Activated naive CD4-positive, alpha-beta T cell treated with anti-CD3 and anti-CD28 coated beads, Interleukin-2, amount 10 ng/mL, durations not matched to agents 7 days and 5 days (primary cell): ENCODE measurements at regions not wholly inside any gene's neighbourhood (a gene's known extent, or its start where the extent isn't known, plus 50 kb on each side); places are given as distances from the start of the nearest gene placed in this dataset.

Experiments used
- CTCF ChIA-PET: fragments of 350-600 bp; sonication (Branson Sonifier 250); formaldehyde crosslinking; loops from one replicate; lab custom pipeline; 2021; ENCODE audit warnings: antibody characterized with exemption; lab: Charles Lee
- DNase-seq: peaks from one replicate; pipeline ENCODE4 v3.0.0-alpha.2; 2020
- H3K27ac Mint-ChIP-seq: one replicate; pipeline ENCODE4 v1.8.0; 2021; ENCODE audit warnings: mild to moderate bottlenecking, moderate library complexity, mixed read lengths
- H3K27me3 Mint-ChIP-seq: one replicate; pipeline ENCODE4 v1.8.0; 2021; ENCODE audit warnings: mild to moderate bottlenecking, mixed read lengths
- H3K36me3 Mint-ChIP-seq: one replicate; pipeline ENCODE4 v1.8.0; 2021; ENCODE audit warnings: mixed read lengths
- H3K4me1 Mint-ChIP-seq: one replicate; pipeline ENCODE4 v1.8.0; 2021; ENCODE audit warnings: mixed read lengths
- H3K4me3 Mint-ChIP-seq: one replicate; pipeline ENCODE4 v1.8.0; 2021; ENCODE audit warnings: mild to moderate bottlenecking, moderate library complexity, mixed read lengths
- H3K9me3 Mint-ChIP-seq: one replicate; pipeline ENCODE4 v1.8.0; 2021; ENCODE audit warnings: mixed read lengths

GRCh38 chr21:31493350-31493880 is 149.4 kb upstream of the TIAM1 start:
- Mint-ChIP-seq H3K27me3 (peaks cover 17% of the 10 kb centered on the region), H3K27ac (no peak overlapping the region), H3K4me1 (peaks cover 8% of the 10 kb centered on the region), H3K4me3 (no peak overlapping the region), H3K9me3 (no peaks in the 10 kb centered on the region), H3K36me3 (peaks cover 6% of the 10 kb centered on the region)
- CTCF ChIA-PET, result interaction anchor here (0.5 kb wide), 1 partner anchor 293 kb away, joined by 3 read pairs; no protein-coding TSS in a partner anchor
- DNase-seq, result no peak

DNA sequence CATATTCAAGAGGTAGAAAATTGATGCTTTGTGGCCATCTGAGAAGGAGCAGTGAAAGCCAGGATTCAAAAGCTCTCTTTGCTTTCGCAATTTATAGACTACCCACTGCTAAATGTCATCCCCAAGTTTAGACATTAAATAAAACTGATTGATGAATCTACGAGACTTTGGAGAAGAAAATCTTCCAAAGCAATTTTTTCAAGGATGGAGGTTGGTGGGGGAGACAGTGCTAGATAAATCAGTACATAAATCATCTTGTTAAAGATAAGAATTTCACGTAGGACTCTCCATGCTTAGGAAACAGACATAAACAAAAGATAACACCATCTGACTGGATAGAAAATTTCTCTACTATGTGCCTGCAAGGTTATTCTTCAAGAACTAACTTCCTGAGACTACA is 147.6 kb upstream of the TIAM1 start:
- H3K4me1 Mint-ChIP-seq, result peaks cover 8% of the 10 kb centered on the region
- no peak overlapping the region for H3K27ac Mint-ChIP-seq
- H3K9me3 Mint-ChIP-seq, result no peaks in the 10 kb centered on the region
- DNase-seq, result no peak
- H3K36me3 Mint-ChIP-seq, result peaks cover 6% of the 10 kb centered on the region
- no peak overlapping the region for H3K4me3 Mint-ChIP-seq
- H3K27me3 Mint-ChIP-seq, result peaks cover 8% of the 10 kb centered on the region
- CTCF ChIA-PET, result no interaction called here

DNA sequence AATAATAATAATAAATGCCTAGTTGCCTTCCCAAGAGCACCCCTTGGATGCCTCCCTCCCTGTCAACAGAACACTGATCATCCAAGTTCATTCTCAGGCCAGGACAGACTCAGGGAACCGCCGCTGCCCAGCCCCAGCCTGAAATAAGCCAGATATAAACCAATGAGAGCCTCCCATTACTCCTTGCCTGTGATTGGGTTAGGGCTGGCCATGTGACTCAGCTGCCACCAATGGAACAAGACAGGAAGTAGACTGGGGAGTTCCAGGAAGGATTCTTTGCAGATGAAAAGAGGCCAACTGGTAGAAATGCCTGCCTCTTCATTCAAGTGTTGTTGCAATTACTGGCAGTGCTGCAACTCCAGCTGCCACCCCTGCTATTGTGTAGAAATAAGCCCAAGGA is 146.4 kb upstream of the TIAM1 start:
- DNase-seq, result no peak
- H3K9me3 Mint-ChIP-seq, result peaks cover 10% of the 10 kb centered on the region
- H3K27ac Mint-ChIP-seq, result no peak overlapping the region
- H3K4me3 Mint-ChIP-seq, result no peak overlapping the region
- CTCF ChIA-PET, result no interaction called here
- peaks cover 6% of the 10 kb centered on the region for H3K27me3 Mint-ChIP-seq
- peaks cover 8% of the 10 kb centered on the region for H3K36me3 Mint-ChIP-seq
- H3K4me1 Mint-ChIP-seq, result peaks cover 8% of the 10 kb centered on the region

- DNase-seq, result no peak
- CTCF ChIA-PET, result no interaction called here
- Mint-ChIP-seq H3K9me3 (peaks cover 18% of the 10 kb centered on the region), H3K4me3 (no peak overlapping the region), H3K4me1 (peaks cover 8% of the 10 kb centered on the region), H3K27ac (no peak overlapping the region), H3K27me3 (peaks cover 6% of the 10 kb centered on the region), H3K36me3 (peaks cover 11% of the 10 kb centered on the region)
These were observed 145.7 kb upstream of the TIAM1 start for GRCh38 chr21:31489726-31490125.

GRCh38 chr21:31489014-31489413 is 145.0 kb upstream of the TIAM1 start:
- H3K4me3 Mint-ChIP-seq, result no peak overlapping the region
- H3K27me3 Mint-ChIP-seq, result peaks cover 3% of the 10 kb centered on the region
- CTCF ChIA-PET, result no interaction called here
- peaks cover 25% of the 10 kb centered on the region for H3K9me3 Mint-ChIP-seq
- peaks cover 13% of the 10 kb centered on the region for H3K36me3 Mint-ChIP-seq
- DNase-seq, result no peak
- H3K27ac Mint-ChIP-seq, result no peak overlapping the region
- peaks cover 8% of the 10 kb centered on the region for H3K4me1 Mint-ChIP-seq

- no peak for DNase-seq
- H3K36me3 Mint-ChIP-seq, result peaks cover 19% of the 10 kb centered on the region
These were observed 140.2 kb upstream of the TIAM1 start for GRCh38 chr21:31484219-31484618.

GRCh38 chr21:31483146-31483545 is 139.1 kb upstream of the TIAM1 start:
- Mint-ChIP-seq H3K27me3 (peaks cover 4% of the 10 kb centered on the region), H3K4me3 (no peak overlapping the region), H3K4me1 (no peaks in the 10 kb centered on the region), H3K9me3 (peaks cover 57% of the 10 kb centered on the region), H3K36me3 (peaks cover 21% of the 10 kb centered on the region), H3K27ac (no peak overlapping the region)
- DNase-seq, result no peak
- CTCF ChIA-PET, result no interaction called here

More at GRCh38 chr21:31484219-31484618, 140.2 kb upstream of the TIAM1 start:
- Mint-ChIP-seq H3K27ac (no peak overlapping the region), H3K27me3 (peaks cover 2% of the 10 kb centered on the region), H3K9me3 (peaks cover 56% of the 10 kb centered on the region), H3K4me3 (no peak overlapping the region), H3K4me1 (no peaks in the 10 kb centered on the region)
- CTCF ChIA-PET, result no interaction called here

DNA sequence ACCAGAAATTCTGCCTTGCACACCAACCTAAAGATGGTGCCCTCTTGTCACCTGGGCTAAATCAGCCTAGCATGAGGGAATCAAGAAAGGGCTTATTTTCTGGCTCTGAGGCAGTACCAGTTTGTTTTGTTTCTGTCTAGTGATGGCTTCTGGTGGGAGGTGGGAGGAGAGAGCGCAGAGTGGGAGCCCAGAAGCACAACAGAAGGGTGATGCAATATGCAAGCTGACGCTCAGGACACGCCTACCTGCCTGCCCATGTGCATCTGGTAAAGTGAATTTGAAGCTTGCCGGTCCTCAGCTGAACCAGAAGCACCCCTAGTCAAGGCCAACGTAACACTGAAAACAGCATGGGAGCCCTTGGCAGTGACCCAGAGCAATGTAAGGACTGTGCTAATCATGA is 138.4 kb upstream of the TIAM1 start:
- H3K9me3 Mint-ChIP-seq, result peaks cover 57% of the 10 kb centered on the region
- H3K27ac Mint-ChIP-seq, result no peak overlapping the region
- no peak overlapping the region for H3K4me3 Mint-ChIP-seq
- peaks cover 21% of the 10 kb centered on the region for H3K36me3 Mint-ChIP-seq
- no peaks in the 10 kb centered on the region for H3K4me1 Mint-ChIP-seq
- no peak for DNase-seq
- CTCF ChIA-PET, result no interaction called here
- H3K27me3 Mint-ChIP-seq, result peaks cover 8% of the 10 kb centered on the region

- CTCF ChIA-PET, result interaction anchor here (0.6 kb wide), 1 partner anchor 71 kb away, joined by 3 read pairs; no protein-coding TSS in a partner anchor
- peaks cover 19% of the 10 kb centered on the region for H3K36me3 Mint-ChIP-seq
- H3K9me3 Mint-ChIP-seq, result peaks cover 44% of the 10 kb centered on the region
- H3K27ac Mint-ChIP-seq, result no peak overlapping the region
- H3K4me1 Mint-ChIP-seq, result no peaks in the 10 kb centered on the region
- no peak for DNase-seq
- peaks cover 9% of the 10 kb centered on the region for H3K27me3 Mint-ChIP-seq
- no peak overlapping the region for H3K4me3 Mint-ChIP-seq
These were observed 136.2 kb upstream of the TIAM1 start for GRCh38 chr21:31480228-31480627.

DNA sequence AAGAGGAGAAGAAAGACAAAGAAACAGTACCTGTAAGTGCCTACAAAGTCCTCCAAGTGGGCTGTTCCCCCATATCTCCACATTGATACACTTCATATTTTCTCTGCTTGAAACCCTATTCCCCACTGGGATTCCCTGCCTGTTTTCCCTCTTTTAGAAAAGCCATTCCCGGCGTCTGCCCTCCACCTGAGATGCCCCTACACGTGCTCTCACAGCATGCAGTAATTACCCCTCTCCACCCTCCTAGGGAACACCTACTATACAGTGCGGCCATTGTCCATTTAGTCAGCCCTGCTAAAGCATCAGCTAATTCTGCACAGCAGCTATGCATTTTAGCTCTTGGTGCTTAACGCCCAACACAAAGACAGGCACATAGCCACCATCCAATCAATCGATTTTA is 135.7 kb upstream of the TIAM1 start:
- CTCF ChIA-PET, result no interaction called here
- Mint-ChIP-seq H3K9me3 (peaks cover 39% of the 10 kb centered on the region), H3K27ac (no peak overlapping the region), H3K36me3 (peaks cover 16% of the 10 kb centered on the region), H3K4me3 (no peak overlapping the region), H3K27me3 (peaks cover 9% of the 10 kb centered on the region), H3K4me1 (peaks cover 3% of the 10 kb centered on the region)
- no peak for DNase-seq

GRCh38 chr21:31479222-31479621 is 135.2 kb upstream of the TIAM1 start:
- peaks cover 15% of the 10 kb centered on the region for H3K36me3 Mint-ChIP-seq
- H3K4me3 Mint-ChIP-seq, result no peak overlapping the region
- H3K27me3 Mint-ChIP-seq, result peaks cover 9% of the 10 kb centered on the region
- H3K27ac Mint-ChIP-seq, result no peak overlapping the region
- CTCF ChIA-PET, result no interaction called here
- DNase-seq, result no peak
- peaks cover 3% of the 10 kb centered on the region for H3K4me1 Mint-ChIP-seq
- peaks cover 34% of the 10 kb centered on the region for H3K9me3 Mint-ChIP-seq

GRCh38 chr21:31476263-31477022 is 132.4 kb upstream of the TIAM1 start:
- CTCF ChIA-PET, result no interaction called here

DNA sequence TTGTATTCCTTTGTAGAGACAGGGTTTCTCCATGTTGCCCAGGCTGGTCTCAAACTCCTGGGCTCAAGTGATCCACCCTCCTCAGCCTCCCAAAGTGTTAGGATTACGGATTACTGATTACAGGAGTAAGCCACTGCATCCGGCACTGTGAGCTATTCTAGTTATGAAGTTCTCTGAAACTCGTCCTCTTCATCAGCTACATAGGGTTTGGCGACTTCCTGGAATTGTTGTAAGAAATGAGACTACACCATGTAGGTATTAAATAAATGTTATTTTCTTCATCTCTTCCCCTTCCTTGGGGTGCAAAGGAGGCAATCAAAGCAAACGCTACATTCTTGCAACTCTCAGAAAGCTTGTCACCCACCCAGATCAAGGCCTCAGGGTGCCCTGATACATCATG is 131.2 kb upstream of the TIAM1 start:
- no peak overlapping the region for H3K4me3 Mint-ChIP-seq
- peaks cover 4% of the 10 kb centered on the region for H3K36me3 Mint-ChIP-seq
- peaks cover 3% of the 10 kb centered on the region for H3K4me1 Mint-ChIP-seq
- H3K27me3 Mint-ChIP-seq, result peaks cover 9% of the 10 kb centered on the region
- CTCF ChIA-PET, result no interaction called here
- peaks cover 8% of the 10 kb centered on the region for H3K9me3 Mint-ChIP-seq
- no peak for DNase-seq
- no peak overlapping the region for H3K27ac Mint-ChIP-seq

More at GRCh38 chr21:31476263-31477022, 132.4 kb upstream of the TIAM1 start:
- peaks cover 17% of the 10 kb centered on the region for H3K9me3 Mint-ChIP-seq
- peaks cover 3% of the 10 kb centered on the region for H3K4me1 Mint-ChIP-seq
- peaks cover 9% of the 10 kb centered on the region for H3K36me3 Mint-ChIP-seq
- H3K27me3 Mint-ChIP-seq, result peaks cover 9% of the 10 kb centered on the region
- DNase-seq, result no peak
- no peak overlapping the region for H3K27ac Mint-ChIP-seq
- H3K4me3 Mint-ChIP-seq, result no peak overlapping the region

DNA sequence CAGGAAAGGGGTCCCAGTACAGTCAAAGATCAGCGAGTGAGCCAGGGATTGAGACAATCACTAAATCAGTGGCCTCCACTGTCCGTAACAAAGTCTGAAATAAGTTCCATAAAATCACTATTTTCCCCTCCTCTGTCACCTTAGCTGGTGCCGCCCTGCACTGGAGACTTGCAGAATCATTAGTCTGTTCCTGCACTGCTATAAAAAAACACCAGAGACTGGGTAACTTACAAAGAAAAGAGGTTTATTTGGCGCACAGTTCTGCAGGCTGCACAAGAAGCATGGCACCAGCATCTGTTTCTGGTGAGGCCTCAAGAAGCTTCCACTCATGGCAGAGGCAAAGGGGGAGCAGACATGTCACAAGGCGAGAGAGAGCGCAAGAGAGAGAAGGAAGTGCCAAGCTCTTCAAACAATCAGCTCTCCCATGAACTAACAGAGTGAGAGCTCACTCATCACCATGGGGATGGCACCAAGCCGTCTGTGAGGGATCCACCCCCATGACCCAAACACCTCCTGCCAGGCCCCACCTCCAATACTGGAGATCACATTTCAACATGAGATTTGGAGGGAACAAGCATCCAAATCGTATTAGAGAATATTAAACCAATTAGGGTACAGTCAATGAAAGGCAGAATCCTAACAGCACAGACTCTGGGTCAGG is 129.8 kb upstream of the TIAM1 start:
- no peak for DNase-seq
- CTCF ChIA-PET, result no interaction called here

More for the DNA sequence above, 129.8 kb upstream of the TIAM1 start:
- H3K4me3 Mint-ChIP-seq, result no peak overlapping the region
- H3K27me3 Mint-ChIP-seq, result peaks cover 8% of the 10 kb centered on the region
- H3K4me1 Mint-ChIP-seq, result peaks cover 3% of the 10 kb centered on the region
- no peaks in the 10 kb centered on the region for H3K36me3 Mint-ChIP-seq
- peaks cover 1% of the 10 kb centered on the region for H3K9me3 Mint-ChIP-seq
- H3K27ac Mint-ChIP-seq, result no peak overlapping the region
